GM18498 (cell line): ENCODE measurements at regions not wholly inside any gene's neighbourhood (a gene's known extent, or its start where the extent isn't known, plus 50 kb on each side); places are given as distances from the start of the nearest gene placed in this dataset.

Source experiments
- ATAC-seq: cut with Tn5 transposase; IDR thresholded peaks from one replicate; pipeline ENCODE4 v1.9.1; 2021; ENCODE audit warnings: mild to moderate bottlenecking, moderate library complexity; ENCODE audit not compliant: unreplicated experiment

GRCh38 chr3:118544458-118544857, 490.2 kb downstream of the IGSF11 start:
- ATAC-seq = no peak

- ATAC-seq = no peak
Observed at GRCh38 chr3:118548434-118548833, 486.2 kb downstream of the IGSF11 start.

GRCh38 chr3:118550122-118550521, 484.5 kb downstream of the IGSF11 start:
- no peak for ATAC-seq

GRCh38 chr3:118550556-118550955, 484.1 kb downstream of the IGSF11 start:
- no peak for ATAC-seq

- no peak for ATAC-seq
Observed at GRCh38 chr3:118554148-118554838, 480.4 kb downstream of the IGSF11 start.

- no peak for ATAC-seq
Observed at GRCh38 chr3:118556983-118557382, 477.7 kb downstream of the IGSF11 start.

- no peak for ATAC-seq
Observed at GRCh38 chr3:118557513-118557912, 477.1 kb downstream of the IGSF11 start.

GRCh38 chr3:118559286-118559685, 475.4 kb downstream of the IGSF11 start:
- ATAC-seq = no peak

GRCh38 chr3:118564800-118565199, 469.8 kb downstream of the IGSF11 start:
- ATAC-seq = no peak

- ATAC-seq = no peak
Observed at GRCh38 chr3:118573912-118574311, 460.7 kb downstream of the IGSF11 start.

- ATAC-seq = no peak
Observed at GRCh38 chr3:118577055-118577777, 457.4 kb downstream of the IGSF11 start.

GRCh38 chr3:118578559-118578958, 456.1 kb downstream of the IGSF11 start:
- ATAC-seq = no peak

GRCh38 chr3:118587037-118587741, 447.5 kb downstream of the IGSF11 start:
- ATAC-seq = no peak

GRCh38 chr3:118587847-118588246, 446.8 kb downstream of the IGSF11 start:
- no peak for ATAC-seq

GRCh38 chr3:118593277-118593670, 441.4 kb downstream of the IGSF11 start:
- ATAC-seq = no peak

- ATAC-seq = no peak
Observed at GRCh38 chr3:118597184-118597583, 437.5 kb downstream of the IGSF11 start.

GRCh38 chr3:118607915-118608820, 426.5 kb downstream of the IGSF11 start:
- no peak for ATAC-seq

- no peak for ATAC-seq
Observed at GRCh38 chr3:118618247-118619040, 416.2 kb downstream of the IGSF11 start.

- no peak for ATAC-seq
Observed at GRCh38 chr3:118626453-118626852, 408.2 kb downstream of the IGSF11 start.

GRCh38 chr3:118628704-118629341, 405.8 kb downstream of the IGSF11 start:
- peak; percentile 97 for ATAC-seq
